Transverse colon (tissue), 3 donors: ENCODE measurements at regions not wholly inside any gene's neighbourhood (a gene's known extent, or its start where the extent isn't known, plus 50 kb on each side); places are given as distances from the start of the nearest gene placed in this dataset.

ENCODE experiments used
- CTCF ChIP-seq, 5 experiments: fragments of 200-600 bp in 3 of 5; fragments of 450-650 bp in 2 of 5; sonication (generic) in 3 of 5; IDR thresholded peaks; 1 replicate in 2 of 5; 2 replicates in 3 of 5; pipeline ENCODE4 v1.5.1; 2016 to 2017; ENCODE audit warnings: antibody characterized with exemption in 5 of 5, inconsistent platforms in 3 of 5, mild to moderate bottlenecking in 2 of 5, moderate library complexity in 1 of 5
- EP300 ChIP-seq: sonication (generic); formaldehyde crosslinking; IDR thresholded peaks from one replicate; pipeline ENCODE4 v1.6.1; 2017; ENCODE audit warnings: antibody characterized with exemption, low read depth

GRCh38 chr12:25323581-25323982 lies 72.9 kb upstream of the KRAS start:
- TF ChIP-seq CTCF (IDR thresholded peaks at IDR 0.05): no peak
- no peak for TF ChIP-seq EP300
